ENCODE measurements at regions not wholly inside any gene's neighbourhood (a gene's known extent, or its start where the extent isn't known, plus 50 kb on each side); places are given as distances from the start of the nearest gene placed in this dataset.
A peak's percentile ranks its signal among the peaks of the same experiment; 100 is the strongest.

GRCh38 chr13:103275722-103276121, 209.5 kb upstream of the SLC10A2 start:
- Mint-ChIP-seq H3K27ac (0 out of 2 replicates have a peak overlapping the region, but pooled peaks have one; percentile 23), H3K27me3 (ENCODE audit: insufficient read depth, low read depth, poor library complexity) (no peaks in the 10 kb centered on the region), H3K9me3 (no peaks in the 10 kb centered on the region), H3K4me1 (0 out of 3 replicates have a peak, but pooled peaks cover 3% of the 10 kb centered on the region), H3K4me3 (no peak overlapping the region), H3K36me3 (ENCODE audit: low read depth) (no peaks in the 10 kb centered on the region)
- Histone ChIP-seq H4K20me1 (replicated peaks; ENCODE audit: insufficient read depth) (no peaks in the 10 kb centered on the region), H3K4me3 (no peak overlapping the region), H3K27ac (ENCODE audit: low read depth) (no peak overlapping the region), H2AFZ (no peak overlapping the region), H3K79me2 (replicated peaks; ENCODE audit: insufficient read depth) (no peaks in the 10 kb centered on the region), H3K36me3 (ENCODE audit: insufficient read depth) (no peaks in the 10 kb centered on the region), H3K9me2 (ENCODE audit: insufficient read depth) (no peaks in the 10 kb centered on the region), H3K27me3 (ENCODE audit: insufficient read depth) (no peaks in the 10 kb centered on the region), H3K4me2 (no peak overlapping the region), H3K4me1 (ENCODE audit: insufficient read depth) (no peaks in the 10 kb centered on the region), H3F3A (replicated peaks; ENCODE audit: low read depth) (no peaks in the 10 kb centered on the region)
- TF ChIP-seq ETS1 (IDR thresholded peaks at IDR 0.05), result no peak
- TF ChIP-seq CREB1 (CRISPR knock-in tag; IDR thresholded peaks at IDR 0.05; ENCODE audit: low read depth), result no peak
- no peak for TF ChIP-seq REST (IDR thresholded peaks at IDR 0.05; ENCODE audit: unreplicated experiment)
- TF ChIP-seq JUNB (IDR thresholded peaks at IDR 0.05; ENCODE audit: unreplicated experiment), result no peak
- no peak for TF ChIP-seq STAT1 (IDR thresholded peaks at IDR 0.05; ENCODE audit: unreplicated experiment)
- no peak for TF ChIP-seq POLR2AphosphoS5 (IDR thresholded peaks at IDR 0.05; ENCODE audit: low read depth)
- TF ChIP-seq NANOG (IDR thresholded peaks at IDR 0.05; ENCODE audit: borderline replicate concordance), result no peak
- TF ChIP-seq ZNF331 (CRISPR knock-in tag; IDR thresholded peaks at IDR 0.05; ENCODE audit: low read depth), result no peak
- no peak for TF ChIP-seq EZH2 (IDR thresholded peaks at IDR 0.05; ENCODE audit: low read depth, unreplicated experiment)
- no peak for TF ChIP-seq CTCF (conservative IDR thresholded peaks at IDR 0.05; ENCODE audit: low read depth in 2 of 2)
- no peak for TF ChIP-seq ZNF462 (CRISPR knock-in tag; IDR thresholded peaks at IDR 0.05)
- TF ChIP-seq EZH2phosphoT487 (IDR thresholded peaks at IDR 0.05; ENCODE audit: unreplicated experiment), result no peak
- no peak for TF ChIP-seq ZNF114 (CRISPR knock-in tag; IDR thresholded peaks at IDR 0.05)
- ATAC-seq (no peak), DNase-seq (ENCODE audit: low spot score) (no peak)

All from GM23338 (cell line).